Right forelimb (tissue), 1 donor: ENCODE measurements at regions not wholly inside any gene's neighbourhood (a gene's known extent, or its start where the extent isn't known, plus 50 kb on each side); places are given as distances from the start of the nearest gene placed in this dataset.
"Not testable (repeated sequence)": the region's sequence is repeated elsewhere in the genome, so short reads cannot be mapped to it uniquely, and the experiment has no call there.

Source experiments
- DNase-seq: peaks from one replicate; pipeline ENCODE4 v3.0.0-alpha.2; 2018

- DNase-seq = no peak
Measured at GRCh38 chr2:176777262-176777661, 435.3 kb upstream of the HNRNPA3 start.

DNA sequence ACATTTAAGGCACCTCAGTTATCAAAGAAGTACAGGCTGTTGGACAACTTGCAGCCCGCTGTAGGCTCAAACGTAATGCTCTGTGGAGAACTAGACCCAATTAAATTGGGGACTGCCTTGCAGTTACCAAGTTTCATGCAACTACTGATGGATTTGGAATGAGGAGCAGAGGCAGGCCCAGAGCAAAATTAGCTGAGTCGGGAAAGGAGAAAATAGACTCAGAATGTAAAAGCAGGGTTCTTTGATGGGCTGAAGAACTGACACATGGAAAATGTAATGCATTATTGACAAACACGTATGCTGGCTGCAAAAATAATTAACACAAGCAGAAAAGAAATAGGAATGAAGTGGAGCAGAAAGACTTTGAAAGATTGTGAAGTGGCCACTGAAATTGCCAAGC is 432.7 kb upstream of the HNRNPA3 start:
- no peak for DNase-seq

- no peak for DNase-seq
Measured at GRCh38 chr2:176780348-176780747, 432.2 kb upstream of the HNRNPA3 start.

GRCh38 chr2:176781570-176782217 is 430.9 kb upstream of the HNRNPA3 start:
- no peak for DNase-seq

DNA sequence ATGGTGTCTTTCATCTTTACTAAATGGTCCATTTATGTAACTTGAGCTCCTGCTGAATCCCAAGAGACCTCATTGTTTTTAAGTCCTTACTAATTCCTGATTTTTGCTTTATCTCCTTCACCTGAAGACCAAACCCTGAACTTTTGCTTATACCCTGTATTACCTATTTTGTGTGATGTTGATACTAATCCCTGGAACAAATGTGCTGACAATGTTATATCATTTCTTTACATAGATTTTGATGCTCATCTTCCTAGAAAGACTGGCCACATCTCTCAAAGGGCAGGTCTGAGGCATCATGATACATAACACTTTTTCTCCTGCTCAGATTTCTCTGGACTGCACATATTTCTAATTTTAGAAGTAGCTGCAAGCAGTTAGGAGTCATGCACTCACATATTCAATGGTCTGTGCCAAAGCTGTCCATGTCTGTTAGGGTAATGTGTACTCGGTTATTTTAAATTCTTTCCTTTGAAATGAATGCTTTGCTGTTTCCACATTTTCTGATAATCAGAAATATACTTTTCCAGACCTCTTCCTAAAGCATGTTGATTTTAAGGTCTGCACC is 427.9 kb upstream of the HNRNPA3 start:
- no peak for DNase-seq

- no peak for DNase-seq
Measured at GRCh38 chr2:176789751-176790150, 422.8 kb upstream of the HNRNPA3 start.

DNA sequence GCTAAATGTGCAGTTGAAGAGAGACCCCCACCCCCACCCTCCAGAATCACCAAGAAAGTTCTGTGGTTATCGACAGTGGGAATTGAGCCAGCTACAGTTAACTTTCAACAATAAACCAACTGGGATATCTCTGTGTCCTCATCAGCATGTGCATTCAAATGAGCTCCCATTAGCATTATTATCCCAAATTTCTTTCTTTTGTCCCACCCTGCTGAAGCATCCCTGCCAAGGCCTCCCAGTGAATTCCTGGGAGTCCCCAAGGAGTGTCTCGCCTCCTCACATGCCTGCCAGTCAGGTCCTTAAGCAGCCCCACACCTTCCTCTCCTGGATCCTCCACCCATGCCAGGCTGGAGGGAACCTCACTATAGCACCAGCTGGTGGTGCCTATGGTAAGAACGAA is 422.1 kb upstream of the HNRNPA3 start:
- no peak for DNase-seq

- no peak for DNase-seq
Measured at GRCh38 chr2:176793792-176794191, 418.8 kb upstream of the HNRNPA3 start.

DNA sequence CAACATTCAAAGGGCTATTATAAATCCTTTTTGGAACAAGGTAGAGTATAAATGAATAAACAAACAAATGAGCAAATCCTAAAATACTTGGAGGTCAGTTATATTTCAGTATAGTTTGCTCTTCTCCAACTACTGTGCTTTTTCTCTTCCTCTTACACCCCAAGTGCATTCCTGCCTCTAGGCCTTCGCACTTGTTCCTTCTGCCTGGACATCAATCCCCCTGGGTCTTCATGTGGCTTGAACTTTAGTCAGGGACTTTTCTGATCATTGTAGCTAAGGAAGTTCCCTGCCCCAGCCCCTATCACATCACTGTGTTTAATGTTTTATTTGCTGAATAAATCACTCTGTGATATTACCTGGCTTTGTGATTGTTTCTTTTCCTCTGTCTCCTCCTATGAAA is 418.2 kb upstream of the HNRNPA3 start:
- DNase-seq = no peak

DNA sequence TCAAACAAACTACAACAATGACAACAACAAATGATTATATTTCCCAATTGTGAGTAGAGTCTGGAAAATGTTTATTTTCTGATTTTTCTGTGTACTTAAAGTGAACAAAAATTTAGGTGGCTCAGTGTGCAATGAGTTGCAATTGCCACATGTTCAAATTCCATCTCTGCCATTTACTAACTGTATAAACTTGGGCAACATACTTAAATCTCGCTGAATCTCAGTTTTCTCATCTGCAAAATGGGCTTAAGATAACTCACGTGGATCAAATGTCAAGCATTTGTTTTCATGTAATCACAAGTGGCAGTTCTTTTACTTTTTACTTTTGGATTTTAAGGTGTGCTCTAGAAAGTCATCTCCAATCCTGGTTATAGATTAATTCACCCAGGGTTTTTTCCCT is 416.8 kb upstream of the HNRNPA3 start:
- no peak for DNase-seq

DNA sequence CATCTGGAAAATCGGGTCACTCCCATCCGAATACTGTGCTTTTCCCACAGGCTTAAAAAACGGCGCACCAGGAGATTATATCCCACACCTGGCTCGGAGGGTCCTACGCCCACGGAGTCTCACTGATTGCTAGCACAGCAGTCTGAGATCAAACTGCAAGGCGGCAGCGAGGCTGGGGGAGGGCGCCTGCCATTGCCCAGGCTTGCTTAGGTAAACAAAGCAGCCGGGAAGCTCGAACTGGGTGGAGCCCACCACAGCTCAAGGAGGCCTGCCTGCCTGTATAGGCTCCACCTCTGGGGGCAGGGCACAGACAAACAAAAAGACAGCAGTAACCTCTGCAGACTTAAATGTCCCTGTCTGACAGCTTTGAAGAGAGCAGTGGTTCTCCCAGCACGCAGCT is 415.9 kb upstream of the HNRNPA3 start:
- DNase-seq = not testable (repeated sequence)

DNA sequence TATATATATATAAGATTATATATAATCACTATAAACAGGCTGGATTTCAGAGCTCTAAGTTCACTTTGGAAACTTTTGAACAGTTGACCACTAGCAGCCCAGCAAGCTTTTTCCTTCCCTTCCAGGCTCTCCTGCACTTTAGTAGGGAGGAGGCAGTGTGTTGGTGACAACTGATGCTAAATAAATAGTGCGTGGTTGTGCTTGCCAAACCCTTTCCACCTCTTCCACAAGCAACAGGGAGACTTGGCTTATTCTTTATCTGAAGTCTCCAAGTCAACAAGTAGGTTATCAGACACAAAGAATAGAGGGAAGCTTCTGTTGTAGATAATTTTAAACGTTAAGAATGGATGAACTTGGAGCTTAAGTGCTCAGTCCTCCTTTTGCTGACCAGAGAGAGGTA is 408.2 kb upstream of the HNRNPA3 start:
- DNase-seq = no peak

DNA sequence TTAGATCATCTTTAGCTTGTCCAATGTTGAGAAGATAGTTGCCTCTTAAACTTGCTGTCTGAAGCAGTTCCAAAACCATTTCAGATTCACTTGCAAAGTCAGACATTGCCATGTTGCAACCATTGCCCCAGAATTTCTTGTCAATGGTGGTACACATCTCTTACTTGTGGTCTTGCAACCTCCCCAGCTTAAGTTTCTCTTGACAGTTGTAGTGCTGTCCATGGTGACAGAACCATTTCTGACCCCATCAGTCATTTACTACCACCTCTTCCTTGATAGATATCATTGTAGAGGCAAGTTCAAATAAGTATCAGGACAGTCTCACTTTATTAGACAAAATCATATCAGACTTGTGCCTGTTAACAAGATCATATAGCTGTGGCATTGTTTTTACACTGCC is 407.2 kb upstream of the HNRNPA3 start:
- DNase-seq = no peak

DNA sequence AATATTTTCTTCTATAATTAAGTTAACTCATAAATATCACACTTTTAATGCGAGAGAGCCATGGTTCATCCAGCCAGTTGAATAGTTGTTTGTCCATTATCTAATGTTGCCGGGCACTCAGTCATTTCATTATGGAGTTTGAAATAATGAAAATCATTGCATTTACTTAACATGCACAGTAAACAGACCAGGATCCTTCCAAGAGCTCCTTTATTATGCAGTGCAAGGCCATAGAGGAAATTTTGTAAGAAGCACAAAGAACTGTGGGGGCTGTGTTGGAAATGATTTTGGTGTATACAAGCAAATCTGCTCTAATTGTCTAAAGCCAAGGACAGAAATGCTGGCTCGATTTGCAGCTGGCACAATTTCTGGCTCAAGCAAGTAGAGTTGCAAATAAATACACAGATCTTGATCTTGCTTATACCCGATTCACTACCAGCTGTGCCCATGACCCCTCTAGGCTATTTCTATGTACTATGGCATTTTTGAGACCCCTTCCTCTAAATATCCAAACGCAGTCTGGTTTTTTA is 400.3 kb upstream of the HNRNPA3 start:
- no peak for DNase-seq

DNA sequence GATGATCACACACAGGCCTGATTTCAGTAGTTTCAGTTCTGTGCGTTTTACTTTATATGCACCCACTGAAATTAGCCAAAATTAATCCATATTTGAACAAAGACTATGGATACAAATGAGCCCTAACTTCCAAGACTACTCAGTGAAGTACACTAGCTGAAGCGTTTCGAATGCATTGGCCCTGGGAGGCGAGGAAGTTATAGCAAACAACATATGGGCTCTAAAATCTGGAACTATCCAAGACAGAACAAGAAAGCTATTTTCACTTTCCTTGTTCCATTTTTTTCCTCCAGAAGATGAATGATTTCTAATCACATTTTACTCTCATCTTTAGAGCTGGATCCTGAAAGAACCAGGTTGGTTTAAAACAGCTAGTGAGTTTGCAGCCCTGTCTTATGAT is 399.4 kb upstream of the HNRNPA3 start:
- no peak for DNase-seq

- no peak for DNase-seq
Measured at GRCh38 chr2:176813621-176814049, 399.0 kb upstream of the HNRNPA3 start.

DNA sequence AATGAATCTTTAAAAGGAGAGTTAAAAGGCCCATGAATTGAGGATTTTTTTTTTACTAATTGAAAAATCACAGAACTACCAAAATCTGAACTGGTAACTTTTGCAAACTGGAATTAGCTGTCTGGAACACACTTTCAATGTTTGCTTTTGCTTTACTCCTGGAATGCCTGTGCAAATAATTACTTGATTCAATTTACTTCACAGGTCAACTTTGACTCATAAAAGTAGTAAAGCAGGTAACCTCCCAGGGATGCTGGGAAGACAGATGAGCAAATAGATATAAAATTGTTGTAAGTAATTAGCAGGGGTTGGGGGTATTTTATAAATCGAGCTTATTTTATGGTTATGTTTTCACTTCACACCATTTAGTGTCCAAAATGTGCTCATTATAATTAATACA is 398.3 kb upstream of the HNRNPA3 start:
- DNase-seq = no peak

DNA sequence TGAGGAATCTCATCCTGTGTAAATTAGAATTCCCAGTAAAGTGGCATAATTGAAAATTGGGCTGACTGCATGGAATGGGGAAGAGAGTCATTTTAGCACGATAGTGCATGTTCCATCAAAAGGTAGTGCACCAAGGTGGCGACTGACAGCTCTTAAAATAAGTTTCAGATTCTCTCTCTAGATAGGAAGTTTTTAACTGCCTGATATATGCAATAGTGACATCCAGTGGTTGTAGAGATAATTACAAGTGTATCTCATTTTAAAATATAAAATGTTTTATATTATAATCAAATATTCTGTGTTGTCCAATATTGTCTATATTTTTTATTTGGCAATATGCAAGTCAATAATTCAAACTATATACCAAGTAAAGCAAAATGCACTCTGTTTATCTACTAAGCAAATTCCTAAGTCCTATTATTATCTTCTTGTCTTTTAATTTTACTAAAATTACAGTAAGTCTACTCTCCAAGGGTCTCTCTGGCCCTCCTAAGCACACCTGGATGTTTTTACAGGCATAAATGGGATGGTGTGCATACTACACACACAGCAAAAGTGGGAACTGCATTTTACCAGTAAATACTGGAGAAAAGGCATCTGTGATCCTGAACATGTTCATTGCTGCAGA is 397.7 kb upstream of the HNRNPA3 start:
- DNase-seq = no peak

- no peak for DNase-seq
Measured at GRCh38 chr2:176817061-176817565, 395.5 kb upstream of the HNRNPA3 start.

- no peak for DNase-seq
Measured at GRCh38 chr2:176818076-176818475, 394.5 kb upstream of the HNRNPA3 start.

- peak; percentile 66 for DNase-seq
Measured at GRCh38 chr2:176818617-176819016, 394.0 kb upstream of the HNRNPA3 start.

DNA sequence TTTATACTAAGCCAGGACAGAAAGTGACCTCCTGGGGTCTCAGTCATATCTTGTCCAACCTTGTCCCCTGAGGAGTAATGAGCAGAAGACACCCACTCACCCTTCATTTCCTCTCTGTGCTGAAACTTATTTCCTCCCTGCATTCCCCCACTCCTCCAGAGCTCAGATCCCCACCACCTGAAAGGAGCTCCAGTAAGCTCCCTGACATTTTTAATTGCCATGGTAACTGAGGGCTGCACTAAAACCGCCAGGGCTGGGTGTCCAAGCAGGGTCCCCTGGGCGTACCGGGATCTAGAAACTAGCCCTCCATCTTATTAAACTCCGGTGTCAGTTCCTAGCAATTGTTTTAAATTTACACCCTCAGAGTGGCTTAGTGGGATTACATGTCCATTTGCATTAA is 393.3 kb upstream of the HNRNPA3 start:
- no peak for DNase-seq

DNA sequence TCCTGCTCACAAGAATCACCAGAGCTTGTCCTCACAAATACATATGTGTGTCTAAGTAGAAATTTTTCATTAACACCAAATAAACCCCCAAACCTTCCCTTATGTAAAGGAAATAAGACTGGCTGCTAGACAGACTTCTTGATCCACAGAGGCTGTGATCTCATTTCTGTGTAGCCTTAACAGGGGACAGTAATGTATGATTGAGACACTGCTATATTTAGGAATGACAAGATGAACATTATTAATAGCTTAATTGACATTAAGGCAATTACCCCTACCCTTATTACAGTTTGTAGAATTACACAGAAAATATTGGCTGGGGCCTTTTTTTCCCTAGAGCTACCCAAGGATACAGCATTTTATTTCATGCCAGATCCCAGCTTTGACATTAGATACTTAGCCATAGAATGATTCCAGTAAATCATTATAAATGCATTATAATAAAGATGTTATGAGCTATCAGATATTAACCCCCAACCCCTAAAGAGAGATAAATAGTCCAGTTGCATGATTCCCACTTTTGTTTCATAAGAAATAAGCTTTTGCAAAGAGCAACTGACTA is 392.1 kb upstream of the HNRNPA3 start:
- no peak for DNase-seq

DNA sequence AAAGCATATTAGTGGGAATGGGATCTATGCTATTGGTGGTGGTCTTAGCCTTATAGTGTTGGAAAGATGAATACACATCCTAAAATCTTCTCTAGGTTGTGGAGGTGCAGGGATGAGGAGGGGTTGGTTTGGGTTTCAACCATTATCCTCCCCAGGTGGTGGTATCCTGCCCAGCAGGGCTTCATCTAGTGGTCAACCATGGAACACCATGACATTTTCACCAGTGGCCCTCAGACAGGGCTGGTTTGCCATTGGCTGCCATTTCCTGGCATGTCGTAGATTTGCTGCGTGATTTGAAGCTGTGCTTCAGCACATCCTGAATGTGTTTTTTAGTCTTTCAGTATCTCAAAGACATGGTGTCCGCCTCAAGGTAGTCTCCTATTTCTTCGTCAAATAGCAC is 391.2 kb upstream of the HNRNPA3 start:
- DNase-seq = no peak
